ENCODE measurements at regions not wholly inside any gene's neighbourhood (a gene's known extent, or its start where the extent isn't known, plus 50 kb on each side); places are given as distances from the start of the nearest gene placed in this dataset.
A peak's percentile ranks its signal among the peaks of the same experiment; 100 is the strongest.
"Not testable (repeated sequence)": the region's sequence is repeated elsewhere in the genome, so short reads cannot be mapped to it uniquely, and the experiment has no call there.

- not testable (repeated sequence) for DNase-seq
These were observed 135.2 kb upstream of the ZNF469 start for GRCh38 chr16:88247583-88247966.

DNA sequence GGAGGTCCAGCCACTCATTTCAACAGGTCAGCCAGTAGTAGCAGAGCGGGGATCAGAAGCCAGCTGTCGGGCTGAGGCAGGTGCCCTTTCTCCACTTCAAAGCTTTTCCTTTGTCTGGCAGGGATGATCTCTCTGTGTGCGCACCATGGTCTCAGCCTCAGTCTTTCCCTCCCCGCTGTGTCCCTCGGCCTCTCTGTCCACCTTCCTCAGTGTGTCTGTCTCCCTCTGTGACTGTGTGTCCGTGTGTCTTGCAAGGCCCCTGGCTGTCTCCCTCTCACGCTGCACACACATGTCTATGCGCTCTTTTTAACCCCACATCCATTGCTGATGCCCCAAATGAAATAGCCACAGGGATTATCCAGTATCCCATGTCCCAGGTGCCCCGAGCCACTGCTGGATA lies 134.0 kb upstream of the ZNF469 start:
- DNase-seq: not testable (repeated sequence)

DNA sequence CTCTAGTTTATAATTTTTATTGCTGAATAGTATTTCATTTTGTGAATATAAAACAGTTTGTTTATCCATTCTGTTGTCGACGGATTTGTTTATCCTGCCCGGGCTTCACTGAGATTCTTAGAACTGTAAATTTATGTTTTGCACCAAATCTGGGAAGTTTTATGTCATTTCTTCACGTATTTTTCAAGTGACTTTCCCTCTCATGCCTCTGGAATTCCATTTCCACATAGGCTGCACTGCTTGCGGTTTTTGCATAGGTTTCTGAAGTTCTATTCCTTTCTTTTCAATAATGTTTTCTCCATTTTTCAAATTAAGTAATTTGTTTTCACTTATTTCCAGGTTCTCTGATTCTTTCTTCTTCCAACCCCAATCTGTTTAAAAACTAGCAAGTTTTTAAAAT lies 132.4 kb upstream of the ZNF469 start:
- DNase-seq: not testable (repeated sequence)

DNA sequence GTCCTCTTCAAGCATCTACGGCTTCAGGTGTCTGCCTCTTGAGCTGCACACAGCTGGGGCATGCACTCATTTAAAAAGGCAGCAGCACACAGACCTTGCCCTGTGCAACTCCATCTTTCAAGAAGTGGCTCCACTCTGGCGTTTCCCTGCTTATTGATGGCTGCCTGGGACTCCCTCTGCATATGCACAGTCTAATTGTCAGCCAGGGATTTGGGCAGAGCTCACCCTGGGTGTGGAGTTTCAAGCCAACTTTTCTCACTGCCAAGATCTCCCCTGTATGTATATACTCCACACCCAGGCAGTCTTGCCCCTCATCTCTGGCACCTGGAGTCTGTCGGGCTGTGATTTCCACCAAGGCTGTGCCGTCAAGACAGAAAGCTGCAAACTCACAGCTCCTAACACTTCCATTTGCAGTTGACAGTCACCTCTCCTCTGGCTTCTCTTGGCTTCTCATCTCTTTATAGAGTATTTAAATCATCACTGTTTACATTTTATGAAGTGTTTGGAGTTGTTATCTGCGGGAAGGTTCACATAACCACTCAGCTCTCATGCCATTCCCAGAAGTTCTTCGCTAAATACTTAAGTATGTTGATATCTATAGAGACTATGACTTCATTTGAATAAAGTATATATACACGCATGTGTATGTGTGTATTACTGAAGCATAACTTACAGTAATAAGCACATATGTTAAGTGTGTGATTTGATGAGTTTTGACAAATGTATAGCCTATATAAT lies 130.5 kb upstream of the ZNF469 start:
- not testable (repeated sequence) for DNase-seq

- not testable (repeated sequence) for DNase-seq
These were observed 124.6 kb upstream of the ZNF469 start for GRCh38 chr16:88258141-88258540.

GRCh38 chr16:88258764-88259525 lies 123.8 kb upstream of the ZNF469 start:
- not testable (repeated sequence) for DNase-seq

- not testable (repeated sequence) for DNase-seq
These were observed 123.2 kb upstream of the ZNF469 start for GRCh38 chr16:88259538-88259937.

GRCh38 chr16:88260146-88260545 lies 122.6 kb upstream of the ZNF469 start:
- not testable (repeated sequence) for DNase-seq

DNA sequence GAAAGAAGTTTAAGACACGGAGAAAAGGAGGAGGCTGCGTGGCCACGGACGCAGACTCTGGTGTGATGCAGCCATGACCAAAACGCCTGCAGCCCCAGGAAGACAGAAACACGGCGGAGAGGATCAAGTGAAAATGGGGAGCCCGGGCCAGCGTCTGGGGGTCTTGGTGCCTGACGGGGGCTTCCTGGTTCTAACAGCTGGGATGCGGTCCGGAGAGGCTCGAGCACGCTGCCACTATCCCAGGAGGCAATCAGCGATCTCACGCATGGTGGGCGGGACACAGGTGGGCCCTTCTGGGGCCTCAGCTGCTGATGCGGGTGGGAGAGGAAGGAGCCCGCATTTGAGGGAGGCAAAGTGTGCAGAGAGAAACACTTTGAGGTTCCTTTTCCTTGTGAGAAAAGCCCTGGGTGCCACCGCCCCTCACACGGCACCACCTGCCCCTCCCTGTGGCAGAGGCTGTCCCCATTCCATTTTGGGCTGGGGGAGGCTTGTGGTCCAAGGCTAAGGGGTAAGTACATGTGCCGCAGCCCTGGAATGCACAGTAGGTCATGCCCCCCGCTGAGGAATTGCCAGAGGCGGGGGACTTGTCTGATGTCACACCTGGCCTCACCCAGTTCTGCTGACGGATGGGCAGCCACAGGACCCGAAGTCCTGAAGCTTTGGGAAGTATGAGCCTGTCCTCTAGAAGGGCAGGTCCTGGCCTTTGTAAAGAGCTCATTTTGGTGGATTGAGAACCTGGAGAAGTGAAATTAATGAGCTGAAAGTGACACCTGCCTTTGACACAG lies 121.7 kb upstream of the ZNF469 start:
- not testable (repeated sequence) for DNase-seq

DNA sequence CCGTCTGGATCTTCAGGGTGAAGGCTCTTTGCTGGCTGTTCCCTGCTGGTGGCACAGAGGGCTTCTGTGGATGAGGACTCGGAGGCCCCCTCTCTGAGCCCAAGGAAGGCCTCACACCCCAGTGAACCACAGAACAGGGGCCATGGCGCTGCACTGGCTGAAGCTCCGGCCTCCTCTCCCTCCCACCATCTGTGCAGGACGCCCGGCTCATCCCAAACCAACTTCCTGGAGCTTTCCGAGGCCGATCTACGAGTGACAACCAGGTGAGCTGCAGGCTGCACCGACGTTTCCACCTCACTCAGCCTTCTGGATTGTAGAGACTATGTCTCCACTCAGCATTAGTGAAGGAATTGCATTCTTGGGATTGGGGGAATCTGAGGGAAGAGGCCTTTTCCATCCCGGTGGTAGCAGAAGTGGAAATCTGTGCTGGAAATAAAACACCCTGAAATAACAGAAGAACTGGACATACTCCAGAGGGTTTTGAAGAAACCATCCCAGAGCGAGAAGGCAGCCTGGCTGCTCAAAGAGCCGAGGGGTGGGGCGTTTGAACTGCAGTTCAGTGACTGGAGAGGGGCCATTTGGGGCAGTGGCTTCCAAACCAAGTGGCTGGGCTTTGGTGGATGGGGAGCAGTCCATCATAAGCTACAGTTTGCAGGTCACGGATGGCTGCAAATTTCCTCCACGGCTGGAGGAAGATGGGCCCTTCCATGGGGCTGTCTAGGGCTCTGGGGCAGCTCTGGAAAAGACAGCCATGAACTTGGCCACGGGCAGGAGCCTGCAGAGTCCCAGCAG lies 120.7 kb upstream of the ZNF469 start:
- DNase-seq: not testable (repeated sequence)

- DNase-seq: not testable (repeated sequence)
These were observed 119.7 kb upstream of the ZNF469 start for GRCh38 chr16:88262858-88263563.

GRCh38 chr16:88263681-88264287 lies 119.0 kb upstream of the ZNF469 start:
- not testable (repeated sequence) for DNase-seq

DNA sequence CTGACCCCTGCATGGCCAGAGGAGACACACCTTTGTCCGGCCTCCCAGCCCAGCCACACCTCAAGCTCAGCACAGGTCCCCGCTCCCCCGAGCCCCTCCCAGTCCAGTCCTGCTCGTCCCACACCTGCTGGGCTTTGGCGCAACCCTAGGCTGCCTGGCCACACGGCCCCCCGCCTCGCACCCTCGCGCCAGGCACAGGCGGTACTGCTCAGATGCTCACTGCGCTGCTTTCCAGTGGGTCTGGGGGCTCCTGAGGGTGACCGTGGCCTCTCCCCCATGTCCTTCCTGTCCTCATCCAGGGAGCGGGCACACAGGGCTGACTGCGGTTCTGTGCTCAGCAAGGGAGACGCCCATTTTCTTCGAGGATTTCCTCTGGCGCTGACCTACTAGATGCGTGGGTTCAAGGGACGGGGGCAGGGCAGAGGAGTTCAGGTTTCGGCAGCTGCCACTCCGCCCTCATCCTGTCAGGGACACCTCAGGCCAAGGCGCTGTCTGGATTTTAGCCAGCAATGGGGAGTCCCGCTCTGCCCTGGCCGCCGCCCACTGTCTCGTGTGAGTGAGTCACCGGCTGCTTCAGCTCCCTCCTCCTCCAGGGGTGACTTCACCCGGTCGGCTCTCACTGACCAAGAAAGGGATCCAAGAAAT lies 118.0 kb upstream of the ZNF469 start:
- DNase-seq: peak; percentile 59

GRCh38 chr16:88265286-88265938 lies 117.3 kb upstream of the ZNF469 start:
- DNase-seq: peak; percentile 33

GRCh38 chr16:88266036-88266435 lies 116.7 kb upstream of the ZNF469 start:
- DNase-seq: not testable (repeated sequence)

DNA sequence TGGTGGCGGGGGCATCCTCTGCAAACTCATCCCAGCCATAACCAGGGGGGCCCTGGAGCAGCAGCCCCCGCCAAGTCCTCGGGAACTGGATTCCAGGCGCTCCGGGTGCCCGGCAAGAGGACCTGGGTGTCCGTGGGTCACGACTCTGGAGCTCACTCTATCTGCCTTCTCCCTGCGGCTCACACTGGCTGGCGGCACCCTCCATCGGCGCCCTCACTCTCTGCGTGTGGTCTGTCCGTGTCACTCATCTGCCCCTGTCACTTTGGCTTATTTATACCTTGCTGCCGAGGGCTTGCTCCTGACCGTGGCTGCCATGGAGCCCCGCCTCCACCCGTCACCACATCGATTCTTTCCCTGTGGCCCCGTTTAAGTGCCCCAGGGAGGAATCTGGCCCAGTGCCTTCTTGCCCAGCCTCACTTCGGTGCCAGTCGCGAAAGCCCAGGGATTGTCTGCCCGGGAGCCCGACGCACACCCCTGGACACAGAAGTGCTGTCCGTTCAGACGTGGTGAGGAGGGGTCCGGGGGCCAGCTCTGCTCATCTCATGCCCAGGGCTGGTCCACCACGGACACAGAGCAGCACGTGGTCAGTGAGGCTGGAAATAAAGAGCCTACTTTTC lies 115.7 kb upstream of the ZNF469 start:
- not testable (repeated sequence) for DNase-seq

DNA sequence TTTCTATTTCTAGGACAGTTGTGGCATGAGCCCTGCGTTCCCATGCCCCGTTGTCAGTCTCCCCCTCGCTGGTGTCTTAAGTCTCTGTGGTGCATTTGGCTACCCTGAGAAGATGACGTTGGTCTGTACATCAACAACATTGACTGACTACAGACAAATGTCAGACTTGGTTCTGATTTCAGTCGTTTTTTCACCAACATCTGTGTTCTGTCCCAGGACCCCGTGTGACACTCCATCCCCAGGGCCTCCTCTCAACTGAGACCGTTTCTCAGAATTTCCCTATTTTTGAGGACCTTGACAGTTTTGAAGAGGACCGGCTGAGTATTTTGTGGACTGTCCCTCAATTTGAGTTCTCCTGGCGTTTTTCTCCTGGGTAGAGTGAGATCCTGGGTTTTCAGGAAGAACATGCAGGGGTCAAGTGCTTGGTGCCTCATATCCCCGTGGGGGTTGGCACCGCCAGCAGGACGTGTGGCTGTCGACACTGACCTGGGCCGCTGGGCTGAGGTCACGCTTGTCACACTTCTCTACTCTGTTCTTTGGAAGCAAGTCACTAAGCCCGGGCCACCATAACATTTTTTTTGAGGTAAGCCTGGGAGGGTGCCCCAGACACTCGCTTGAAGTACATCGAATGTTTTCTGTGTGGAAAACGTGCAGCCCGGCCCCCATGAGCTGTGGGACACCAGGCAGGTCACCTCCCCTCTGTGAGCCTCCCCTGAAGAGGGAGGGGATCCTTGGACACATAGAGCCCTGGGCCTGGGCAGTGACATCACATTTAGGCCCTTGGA lies 114.4 kb upstream of the ZNF469 start:
- DNase-seq: not testable (repeated sequence)

- DNase-seq: not testable (repeated sequence)
These were observed 112.5 kb upstream of the ZNF469 start for GRCh38 chr16:88270171-88270790.

Measured in CD4-positive, alpha-beta T cell treated with Interleukin-17A for 4 hours (primary cell).